Esophagus (tissue), 2 donors: ENCODE measurements at regions not wholly inside any gene's neighbourhood (a gene's known extent, or its start where the extent isn't known, plus 50 kb on each side); places are given as distances from the start of the nearest gene placed in this dataset.

Experiments
- H3K27ac ChIP-seq, 2 donors: one replicate each; pipeline ENCODE4 v1.5.1; 2013; ENCODE audit warnings: low read depth in 2 of 2, mild to moderate bottlenecking in 2 of 2, inconsistent platforms in 1 of 2, low read length in 1 of 2, moderate library complexity in 1 of 2
- H3K27me3 ChIP-seq, 2 donors: one replicate each; pipeline ENCODE4 v1.6.1; 2013; ENCODE audit warnings: low read length in 2 of 2, control low read depth in 1 of 2, mild to moderate bottlenecking in 1 of 2; ENCODE audit not compliant: insufficient read depth in 2 of 2, control insufficient read depth in 1 of 2
- H3K36me3 ChIP-seq, 2 donors: one replicate each; pipeline ENCODE4 v1.6.1; 2013; ENCODE audit warnings: low read length in 1 of 2; ENCODE audit not compliant: control insufficient read depth in 2 of 2, insufficient read depth in 2 of 2
- H3K4me1 ChIP-seq, 2 donors: one replicate each; pipeline ENCODE4 v1.6.1; 2013; ENCODE audit warnings: low read length in 1 of 2; ENCODE audit not compliant: control insufficient read depth in 2 of 2, insufficient read depth in 2 of 2
- H3K4me3 ChIP-seq, 2 donors: one replicate each; pipeline ENCODE4 v1.5.1; 2013; ENCODE audit warnings: low read length in 2 of 2, mild to moderate bottlenecking in 2 of 2, low read depth in 1 of 2, moderate library complexity in 1 of 2
- H3K9me3 ChIP-seq, 2 donors: one replicate each; pipeline ENCODE4 v1.6.1; 2013; ENCODE audit warnings: mild to moderate bottlenecking in 2 of 2, low read depth in 1 of 2, low read length in 1 of 2, moderate library complexity in 1 of 2; ENCODE audit not compliant: control insufficient read depth in 2 of 2, insufficient read depth in 1 of 2
- WGBS, 2 donors: extraction: QIAGEN DNeasy Blood & Tissue Kit; methylation state at CpG; one replicate each; pipeline ENCODE4 v1.1.7; 2013; 5-methylcytosine and 5-hydroxymethylcytosine counted together
- donor health status: healthy with polysubstance abuse.
- donor health status: Bipolar disorder and iron deficiency.

DNA sequence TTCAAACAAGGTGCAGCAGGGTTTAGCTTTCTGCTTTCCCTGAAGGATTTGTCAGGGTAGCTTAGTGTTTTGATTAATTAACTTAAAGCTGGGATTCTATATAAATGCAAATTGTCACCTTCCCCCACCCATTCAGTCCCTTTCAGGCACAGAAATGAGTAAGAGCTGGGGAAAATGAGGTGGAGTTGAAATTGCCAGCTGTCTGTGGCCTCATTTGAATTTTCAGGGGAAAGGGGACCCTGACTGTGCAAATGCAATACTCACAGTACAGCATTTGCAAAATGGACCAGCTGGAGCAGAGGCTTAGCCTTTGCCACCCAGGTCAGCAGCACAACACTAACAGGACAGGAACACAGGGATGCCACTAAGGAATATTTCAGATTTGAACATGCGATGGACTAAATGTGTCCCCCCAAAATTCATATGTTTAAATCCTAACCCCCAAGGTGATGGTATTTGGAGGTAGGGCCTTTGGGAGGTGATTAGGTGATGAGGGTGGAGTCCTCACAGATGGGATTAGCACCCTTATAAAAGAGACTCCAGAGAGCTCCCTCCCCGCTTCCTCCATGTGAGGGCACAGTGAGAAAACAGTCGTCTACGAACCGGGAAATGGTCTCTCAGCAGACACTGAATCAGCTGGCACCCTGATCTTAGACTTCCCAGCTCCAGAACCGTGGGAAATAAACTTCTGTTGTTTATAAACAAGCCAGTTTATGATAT, 59.5 kb upstream of the CYSLTR2 start:
- Histone ChIP-seq H3K36me3 (no peaks in the 10 kb centered on the region), H3K27me3 (no peaks in the 10 kb centered on the region), H3K4me1 (no peaks in the 10 kb centered on the region), H3K27ac (no peak overlapping the region), H3K4me3 (no peak overlapping the region), H3K9me3 (no peaks in the 10 kb centered on the region)
- 67 to 71% methylated on average over 6 of the region's 6 CpGs for WGBS, 2 donors

GRCh38 chr13:48595431-48596429, 58.0 kb upstream of the CYSLTR2 start:
- Histone ChIP-seq H3K27ac (no peak overlapping the region), H3K4me3 (no peak overlapping the region), H3K27me3 (no peaks in the 10 kb centered on the region)

GRCh38 chr13:48600374-48601364, 53.1 kb upstream of the CYSLTR2 start:
- Histone ChIP-seq H3K27ac (no peak overlapping the region), H3K4me3 (no peak overlapping the region), H3K36me3 (no peaks in the 10 kb centered on the region), H3K9me3 (no peaks in the 10 kb centered on the region), H3K27me3 (no peaks in the 10 kb centered on the region), H3K4me1 (no peaks in the 10 kb centered on the region)
- WGBS, 2 donors = 38 to 51% methylated on average over 5 of the region's 5 CpGs

More at GRCh38 chr13:48595431-48596429, 58.0 kb upstream of the CYSLTR2 start:
- Histone ChIP-seq H3K36me3 (no peaks in the 10 kb centered on the region), H3K4me1 (no peaks in the 10 kb centered on the region), H3K9me3 (no peaks in the 10 kb centered on the region)
- WGBS, 2 donors = 55 to 63% methylated on average over 7 of the region's 7 CpGs

GRCh38 chr13:48602296-48603016, 51.3 kb upstream of the CYSLTR2 start:
- Histone ChIP-seq H3K4me1 (no peaks in the 10 kb centered on the region), H3K9me3 (no peaks in the 10 kb centered on the region), H3K4me3 (no peak overlapping the region), H3K27ac (no peak overlapping the region), H3K27me3 (no peaks in the 10 kb centered on the region), H3K36me3 (no peaks in the 10 kb centered on the region)
- 77 to 80% methylated on average over 8 of the region's 8 CpGs for WGBS, 2 donors

GRCh38 chr13:48603375-48603774, 50.4 kb upstream of the CYSLTR2 start:
- no peak overlapping the region for H3K4me3 ChIP-seq
- WGBS, 2 donors = 67 to 75% methylated on average over 2 of the region's 2 CpGs
- H3K36me3 ChIP-seq = no peaks in the 10 kb centered on the region
- no peak overlapping the region for H3K27ac ChIP-seq
- no peaks in the 10 kb centered on the region for H3K9me3 ChIP-seq
- no peaks in the 10 kb centered on the region for H3K27me3 ChIP-seq
- no peaks in the 10 kb centered on the region for H3K4me1 ChIP-seq
